Vagina (tissue), 2 donors: ENCODE measurements at regions not wholly inside any gene's neighbourhood (a gene's known extent, or its start where the extent isn't known, plus 50 kb on each side); places are given as distances from the start of the nearest gene placed in this dataset.

Source experiments
- DNase-seq, 2 donors: peaks; one replicate each; pipeline ENCODE4 v3.0.0-alpha.2; 2017; ENCODE audit errors: extremely low spot score in 2 of 2
- H3K27ac ChIP-seq: fragments of 200-600 bp; sonication (generic); one replicate; pipeline ENCODE4 v1.5.1; 2019
- H3K27me3 ChIP-seq: fragments of 200-600 bp; sonication (generic); one replicate; pipeline ENCODE4 v1.5.1; 2019
- H3K36me3 ChIP-seq, 2 donors: fragments of 200-600 bp; sonication (generic); one replicate each; pipeline ENCODE4 v1.5.1; 2017 to 2019
- H3K4me1 ChIP-seq: fragments of 200-600 bp; sonication (generic); one replicate; pipeline ENCODE4 v1.5.1; 2019
- H3K4me3 ChIP-seq, 2 donors: fragments of 200-600 bp; sonication (generic); 1 replicate in 1 of 2; 2 replicates in 1 of 2; pipeline ENCODE4 v1.5.1; 2016 to 2019
- H3K9me3 ChIP-seq: fragments of 200-600 bp; sonication (generic); one replicate; pipeline ENCODE4 v1.5.1; 2019
- POLR2A ChIP-seq, 2 donors: fragments of 450-650 bp; IDR thresholded peaks; one replicate each; pipeline ENCODE4 v1.6.1; 2017; ENCODE audit warnings: antibody characterized with exemption in 2 of 2, mild to moderate bottlenecking in 2 of 2, moderate library complexity in 2 of 2
- POLR2AphosphoS5 ChIP-seq, 2 donors: sonication (generic); formaldehyde crosslinking; IDR thresholded peaks; one replicate each; pipeline ENCODE4 v1.9.0; 2017; ENCODE audit warnings: antibody characterized with exemption in 2 of 2, mild to moderate bottlenecking in 2 of 2, low read depth in 1 of 2; ENCODE audit not compliant: insufficient read depth in 1 of 2
- intact Hi-C: fragments of 100-400 bp; cut with DNase I; formaldehyde crosslinking; loops from one replicate; pipeline ENCODE4 v1.15.1; 2023
- TF ChIP-seq, protein P1 (sequence below), 3 experiments: fragments of 450-650 bp in 2 of 3; fragments of 200-600 bp in 1 of 3; sonication (generic) in 1 of 3; IDR thresholded peaks; one replicate each; pipeline ENCODE4 v1.5.1; 2017 to 2019; ENCODE audit warnings: antibody characterized with exemption in 3 of 3, mild to moderate bottlenecking in 2 of 3, moderate library complexity in 2 of 3

DNA sequence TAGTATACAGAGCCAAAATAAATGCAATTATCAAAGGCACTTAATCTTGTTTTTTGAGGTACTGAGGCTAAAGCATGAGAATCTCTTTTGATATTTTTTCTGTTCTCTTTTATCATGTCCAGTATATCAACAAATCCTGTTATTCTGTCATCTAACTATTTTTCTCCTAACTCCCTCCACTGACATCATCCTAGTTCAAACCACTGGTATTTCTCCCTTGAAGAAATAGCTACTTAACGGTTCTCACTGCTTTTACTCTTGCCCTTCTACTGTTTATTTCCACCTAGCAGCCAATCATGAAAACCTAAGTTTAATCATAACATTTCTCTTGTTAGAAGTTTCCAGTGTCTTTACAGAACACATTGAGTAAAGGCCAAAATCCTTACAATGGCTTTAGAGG lies 317.6 kb downstream of the GPD2 start:
- Histone ChIP-seq H3K4me3 (no peak overlapping the region), H3K27ac (no peak overlapping the region), H3K9me3 (no peaks in the 10 kb centered on the region), H3K4me1 (no peaks in the 10 kb centered on the region), H3K36me3 (no peaks in the 10 kb centered on the region), H3K27me3 (no peaks in the 10 kb centered on the region)
- TF ChIP-seq POLR2A (IDR thresholded peaks at IDR 0.05) (no peak), POLR2AphosphoS5 (IDR thresholded peaks at IDR 0.05; ENCODE audit: insufficient read depth in 1 of 2, low read depth in 1 of 2) (no peak)
- TF ChIP-seq, protein P1, sequence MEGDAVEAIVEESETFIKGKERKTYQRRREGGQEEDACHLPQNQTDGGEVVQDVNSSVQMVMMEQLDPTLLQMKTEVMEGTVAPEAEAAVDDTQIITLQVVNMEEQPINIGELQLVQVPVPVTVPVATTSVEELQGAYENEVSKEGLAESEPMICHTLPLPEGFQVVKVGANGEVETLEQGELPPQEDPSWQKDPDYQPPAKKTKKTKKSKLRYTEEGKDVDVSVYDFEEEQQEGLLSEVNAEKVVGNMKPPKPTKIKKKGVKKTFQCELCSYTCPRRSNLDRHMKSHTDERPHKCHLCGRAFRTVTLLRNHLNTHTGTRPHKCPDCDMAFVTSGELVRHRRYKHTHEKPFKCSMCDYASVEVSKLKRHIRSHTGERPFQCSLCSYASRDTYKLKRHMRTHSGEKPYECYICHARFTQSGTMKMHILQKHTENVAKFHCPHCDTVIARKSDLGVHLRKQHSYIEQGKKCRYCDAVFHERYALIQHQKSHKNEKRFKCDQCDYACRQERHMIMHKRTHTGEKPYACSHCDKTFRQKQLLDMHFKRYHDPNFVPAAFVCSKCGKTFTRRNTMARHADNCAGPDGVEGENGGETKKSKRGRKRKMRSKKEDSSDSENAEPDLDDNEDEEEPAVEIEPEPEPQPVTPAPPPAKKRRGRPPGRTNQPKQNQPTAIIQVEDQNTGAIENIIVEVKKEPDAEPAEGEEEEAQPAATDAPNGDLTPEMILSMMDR (IDR thresholded peaks at IDR 0.05): no peak
- no peak for DNase-seq
- intact Hi-C loops: no loop called here

DNA sequence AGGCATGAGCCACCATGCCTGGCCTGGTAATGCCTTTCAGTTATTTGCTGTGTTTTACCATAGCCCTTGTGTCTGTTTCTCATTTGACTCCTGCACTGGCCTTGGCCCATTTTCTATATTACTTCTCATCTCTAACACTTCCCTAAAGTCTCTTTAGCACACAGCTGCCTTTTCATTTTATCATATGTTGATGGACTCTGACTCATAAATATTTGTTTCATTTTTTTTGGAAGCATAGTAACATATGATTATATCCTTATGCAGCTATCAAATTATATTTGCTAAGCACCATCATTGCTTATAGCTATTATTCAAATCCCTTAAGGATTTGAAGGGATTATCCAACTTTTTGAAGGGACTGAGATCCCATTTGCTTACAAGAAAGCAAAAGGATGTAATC lies 320.3 kb downstream of the GPD2 start:
- no peaks in the 10 kb centered on the region for H3K9me3 ChIP-seq
- H3K4me1 ChIP-seq: no peaks in the 10 kb centered on the region
- H3K27me3 ChIP-seq: no peaks in the 10 kb centered on the region
- no peak overlapping the region for H3K27ac ChIP-seq
- intact Hi-C loops: no loop called here
- no peak for DNase-seq
- H3K4me3 ChIP-seq: no peak overlapping the region
- no peak for TF ChIP-seq POLR2AphosphoS5 (IDR thresholded peaks at IDR 0.05; ENCODE audit: insufficient read depth in 1 of 2, low read depth in 1 of 2)
- TF ChIP-seq, protein P1 (IDR thresholded peaks at IDR 0.05): no peak
- no peak for TF ChIP-seq POLR2A (IDR thresholded peaks at IDR 0.05)
- H3K36me3 ChIP-seq: no peaks in the 10 kb centered on the region

DNA sequence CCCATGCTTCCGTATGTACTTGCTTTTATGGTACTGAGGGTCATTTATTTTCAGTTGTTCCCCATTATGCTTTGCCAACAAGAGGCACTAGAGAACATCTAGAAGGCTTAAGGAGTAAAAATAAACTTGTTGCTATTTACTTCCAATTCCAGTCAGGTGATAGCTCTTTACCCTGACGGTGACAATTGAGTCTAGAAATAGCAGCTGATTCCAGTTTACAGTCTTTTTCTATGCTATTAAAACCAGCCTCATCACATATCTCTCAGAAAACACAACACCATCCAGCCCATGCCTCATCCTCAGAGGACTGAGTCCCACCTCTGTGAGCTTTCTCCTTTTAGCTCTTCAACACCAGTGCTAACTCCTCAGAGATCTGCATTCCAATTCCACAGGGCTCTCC lies 327.0 kb downstream of the GPD2 start:
- TF ChIP-seq POLR2A (IDR thresholded peaks at IDR 0.05) (no peak), POLR2AphosphoS5 (IDR thresholded peaks at IDR 0.05; ENCODE audit: insufficient read depth in 1 of 2, low read depth in 1 of 2) (no peak)
- TF ChIP-seq, protein P1 (IDR thresholded peaks at IDR 0.05): no peak
- H3K27me3 ChIP-seq: no peaks in the 10 kb centered on the region
- no peaks in the 10 kb centered on the region for H3K36me3 ChIP-seq
- H3K4me3 ChIP-seq: no peak overlapping the region
- no peaks in the 10 kb centered on the region for H3K4me1 ChIP-seq
- H3K27ac ChIP-seq: no peak overlapping the region
- DNase-seq: no peak
- H3K9me3 ChIP-seq: no peaks in the 10 kb centered on the region
- intact Hi-C loops: no loop called here

DNA sequence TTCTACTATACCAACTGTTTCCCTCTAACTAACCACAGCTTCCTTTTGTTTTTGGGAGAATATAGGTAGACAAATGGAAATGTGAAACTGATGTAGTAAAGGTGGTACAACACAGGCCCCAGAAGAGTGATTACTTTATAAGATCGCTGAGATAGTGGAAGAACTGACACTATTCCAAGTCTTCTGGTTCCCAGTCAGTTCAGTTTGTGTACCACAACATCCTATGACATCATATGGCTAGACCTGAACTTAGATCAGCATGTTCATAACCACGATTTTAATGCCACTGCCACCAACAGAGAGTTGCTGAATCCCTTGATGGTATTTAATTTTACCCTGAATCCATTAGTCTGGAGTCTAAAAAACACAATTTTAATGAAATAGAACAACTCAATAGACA lies 328.9 kb downstream of the GPD2 start:
- intact Hi-C loops: no loop called here
- Histone ChIP-seq H3K27me3 (no peaks in the 10 kb centered on the region), H3K4me3 (no peak overlapping the region), H3K36me3 (no peaks in the 10 kb centered on the region), H3K9me3 (no peaks in the 10 kb centered on the region), H3K4me1 (no peaks in the 10 kb centered on the region), H3K27ac (no peak overlapping the region)
- DNase-seq: no peak
- TF ChIP-seq, protein P1 (IDR thresholded peaks at IDR 0.05): no peak
- TF ChIP-seq POLR2A (IDR thresholded peaks at IDR 0.05): no peak
- TF ChIP-seq POLR2AphosphoS5 (IDR thresholded peaks at IDR 0.05; ENCODE audit: insufficient read depth in 1 of 2, low read depth in 1 of 2): no peak

DNA sequence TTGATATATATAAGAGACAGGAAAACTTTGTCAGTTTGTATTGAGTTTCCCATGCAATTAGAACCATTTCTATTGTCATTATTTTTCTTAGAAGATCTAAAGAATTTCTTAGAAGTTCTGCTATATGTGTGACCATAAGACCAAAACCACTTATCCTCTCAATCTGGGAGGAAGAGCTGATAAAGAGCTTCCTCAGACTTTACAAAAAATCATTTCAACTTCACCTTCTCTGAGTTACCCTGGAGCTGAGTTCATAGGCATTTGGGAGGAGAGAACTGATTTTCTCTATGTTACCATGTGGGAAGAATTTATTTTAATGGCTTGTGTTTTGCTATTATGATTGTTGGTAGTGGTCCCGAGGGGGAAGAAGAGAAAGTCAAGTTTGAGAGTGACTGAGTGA lies 329.3 kb downstream of the GPD2 start:
- TF ChIP-seq, protein P1 (IDR thresholded peaks at IDR 0.05): no peak
- no peak for TF ChIP-seq POLR2AphosphoS5 (IDR thresholded peaks at IDR 0.05; ENCODE audit: insufficient read depth in 1 of 2, low read depth in 1 of 2)
- H3K36me3 ChIP-seq: no peaks in the 10 kb centered on the region
- H3K4me1 ChIP-seq: no peaks in the 10 kb centered on the region
- H3K4me3 ChIP-seq: no peak overlapping the region
- intact Hi-C loops: no loop called here
- no peaks in the 10 kb centered on the region for H3K27me3 ChIP-seq
- DNase-seq: no peak
- H3K9me3 ChIP-seq: no peaks in the 10 kb centered on the region
- H3K27ac ChIP-seq: no peak overlapping the region
